ENCODE measurements at regions not wholly inside any gene's neighbourhood (a gene's known extent, or its start where the extent isn't known, plus 50 kb on each side); places are given as distances from the start of the nearest gene placed in this dataset.

DNA sequence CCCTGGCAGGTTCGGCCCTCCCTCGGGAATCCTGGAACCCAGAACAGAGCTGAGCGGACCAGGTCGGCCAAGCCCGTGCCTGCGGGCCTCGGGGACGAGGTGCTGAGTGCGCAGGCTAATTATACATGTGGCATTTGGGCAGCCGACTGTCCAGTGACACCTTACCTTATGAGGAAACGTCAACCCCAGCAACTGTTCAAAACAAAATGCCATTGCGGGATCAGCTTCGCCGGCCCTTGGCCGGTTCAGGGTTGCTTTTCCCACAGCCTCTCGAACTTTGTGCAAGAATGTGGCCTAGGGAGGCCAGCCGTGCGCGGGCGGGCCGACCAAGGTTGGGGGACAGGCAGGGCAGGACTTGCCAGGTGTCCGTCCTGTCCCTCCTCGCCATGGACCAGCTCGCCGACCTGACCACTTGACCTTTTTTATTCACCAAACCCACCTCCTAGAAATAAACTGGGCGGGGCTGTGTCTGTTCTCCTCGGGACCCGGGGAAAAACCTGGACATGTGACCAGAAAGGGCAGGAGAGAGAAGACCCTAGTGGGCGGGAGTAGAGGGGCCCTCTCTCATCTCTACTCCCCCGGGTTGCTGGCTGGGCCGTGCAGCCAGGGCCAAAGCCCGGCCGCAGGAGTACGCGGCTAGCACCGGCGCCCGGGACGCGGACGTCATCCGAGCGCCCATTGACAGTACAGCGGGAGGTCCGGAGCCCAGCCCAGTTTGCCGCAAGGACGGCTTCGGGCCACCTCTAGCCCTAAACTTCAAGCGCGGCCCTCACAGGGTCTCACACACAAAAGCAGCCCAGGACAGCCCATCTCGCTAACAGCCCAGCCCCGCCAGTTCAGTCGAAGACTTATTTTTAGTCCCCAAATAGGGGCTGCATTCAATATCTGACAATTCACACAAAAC is 134.3 kb upstream of the C11orf58 start:
- Histone ChIP-seq H3K9me3 (ENCODE audit: control insufficient read depth, insufficient read depth, low read depth, low read length) (no peaks in the 10 kb centered on the region), H3K36me3 (ENCODE audit: control insufficient read depth in 2 of 2, insufficient read depth in 1 of 2, low read length in 2 of 2) (no peaks in the 10 kb centered on the region), H3K27ac (ENCODE audit: extremely low read depth, low read depth, low read length) (no peak overlapping the region; the same call in 1 of the 2 replicates), H3K4me3 (ENCODE audit: low read depth, low read length) (peak overlapping the region; percentile 78), H3K4me1 (ENCODE audit: control insufficient read depth, insufficient read depth, low read length) (no peaks in the 10 kb centered on the region)
- ChIA-PET CTCF (interaction anchor here (0.8 kb wide), 2 partner anchors 10 to 288 kb away, joined by 3 to 4 read pairs; no protein-coding TSS in a partner anchor), POLR2A (interaction anchor here (0.8 to 1.8 kb wide), 4 partner anchors 10 to 478 kb away, joined by 3 to 5 read pairs (median 3); no protein-coding TSS in a partner anchor)
- TF ChIP-seq, protein P1, sequence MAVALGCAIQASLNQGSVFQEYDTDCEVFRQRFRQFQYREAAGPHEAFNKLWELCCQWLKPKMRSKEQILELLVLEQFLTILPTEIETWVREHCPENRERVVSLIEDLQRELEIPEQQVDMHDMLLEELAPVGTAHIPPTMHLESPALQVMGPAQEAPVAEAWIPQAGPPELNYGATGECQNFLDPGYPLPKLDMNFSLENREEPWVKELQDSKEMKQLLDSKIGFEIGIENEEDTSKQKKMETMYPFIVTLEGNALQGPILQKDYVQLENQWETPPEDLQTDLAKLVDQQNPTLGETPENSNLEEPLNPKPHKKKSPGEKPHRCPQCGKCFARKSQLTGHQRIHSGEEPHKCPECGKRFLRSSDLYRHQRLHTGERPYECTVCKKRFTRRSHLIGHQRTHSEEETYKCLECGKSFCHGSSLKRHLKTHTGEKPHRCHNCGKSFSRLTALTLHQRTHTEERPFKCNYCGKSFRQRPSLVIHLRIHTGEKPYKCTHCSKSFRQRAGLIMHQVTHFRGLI (tag by site-specific recombination; IDR thresholded peaks at IDR 0.05), result peak; percentile 80
- TF ChIP-seq ZEB2 (tag by site-specific recombination; IDR thresholded peaks at IDR 0.05) (0 out of 2 replicates have a peak, but pooled peaks have one; percentile 15), ZBTB48 (tag by site-specific recombination; IDR thresholded peaks at IDR 0.05) (peak; percentile 29; the same call in 1 of the 2 replicates), ZNF596 (tag by site-specific recombination; IDR thresholded peaks at IDR 0.05) (0 out of 2 replicates have a peak, but pooled peaks have one; percentile 5), ZBTB8A (tag by site-specific recombination; IDR thresholded peaks at IDR 0.05) (peak; percentile 79), ZBTB20 (tag by site-specific recombination; IDR thresholded peaks at IDR 0.05) (peak; percentile 43; the same call in 1 of the 2 replicates), ZNF394 (tag by site-specific recombination; IDR thresholded peaks at IDR 0.05; ENCODE audit: borderline replicate concordance) (no peak), ZFP3 (tag by site-specific recombination; IDR thresholded peaks at IDR 0.05; ENCODE audit: low read depth) (no peak), ZNF629 (tag by site-specific recombination; IDR thresholded peaks at IDR 0.05) (peak; percentile 38; the same call in 1 of the 2 replicates), BCL11A (tag by site-specific recombination; IDR thresholded peaks at IDR 0.05; ENCODE audit: low read depth) (no peak), GLIS1 (tag by site-specific recombination; IDR thresholded peaks at IDR 0.05) (peak; percentile 72), ZNF501 (tag by site-specific recombination; IDR thresholded peaks at IDR 0.05) (0 out of 2 replicates have a peak, but pooled peaks have one; percentile 33), PRDM1 (tag by site-specific recombination; IDR thresholded peaks at IDR 0.05) (no peak), GLIS2 (tag by site-specific recombination; IDR thresholded peaks at IDR 0.05) (0 out of 2 replicates have a peak, but pooled peaks have one; percentile 34), ZNF670 (tag by site-specific recombination; IDR thresholded peaks at IDR 0.05; ENCODE audit: low read depth) (no peak), ZNF335 (tag by site-specific recombination; conservative IDR thresholded peaks at IDR 0.05) (peak; percentile 67)

DNA sequence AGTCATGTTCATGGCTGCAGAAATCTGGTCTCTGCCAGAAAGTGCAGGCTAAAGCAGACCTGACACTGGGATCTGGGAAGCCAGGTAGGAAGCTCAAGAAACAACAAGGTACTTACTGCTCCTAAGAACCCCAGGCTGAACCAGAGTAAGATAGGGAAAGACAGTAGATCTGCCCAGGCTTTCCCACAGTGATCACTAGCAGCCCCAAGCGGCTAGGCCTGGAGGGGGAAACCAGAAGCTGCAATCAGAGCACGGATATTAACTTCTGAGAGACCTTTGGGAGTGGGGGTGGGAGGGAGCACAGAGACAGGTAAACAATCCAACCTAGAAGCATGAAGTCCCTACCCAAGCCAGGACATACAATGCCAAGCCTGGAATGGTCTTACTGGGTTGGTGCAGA is 135.2 kb upstream of the C11orf58 start:
- Histone ChIP-seq H3K4me1 (ENCODE audit: control insufficient read depth, insufficient read depth, low read length) (no peaks in the 10 kb centered on the region), H3K36me3 (ENCODE audit: control insufficient read depth in 2 of 2, insufficient read depth in 1 of 2, low read length in 2 of 2) (no peaks in the 10 kb centered on the region), H3K4me3 (ENCODE audit: low read depth, low read length) (no peak overlapping the region), H3K27ac (ENCODE audit: extremely low read depth, low read depth, low read length) (no peak overlapping the region), H3K9me3 (ENCODE audit: control insufficient read depth, insufficient read depth, low read depth, low read length) (no peaks in the 10 kb centered on the region)
- CTCF ChIA-PET, result no interaction called here
- POLR2A ChIA-PET, result no interaction called here
- TF ChIP-seq ZBTB17 (tag by site-specific recombination; IDR thresholded peaks at IDR 0.05) (peak; percentile 47; the same call in 1 of the 2 replicates), ZNF791 (tag by site-specific recombination; IDR thresholded peaks at IDR 0.05) (no peak)

DNA sequence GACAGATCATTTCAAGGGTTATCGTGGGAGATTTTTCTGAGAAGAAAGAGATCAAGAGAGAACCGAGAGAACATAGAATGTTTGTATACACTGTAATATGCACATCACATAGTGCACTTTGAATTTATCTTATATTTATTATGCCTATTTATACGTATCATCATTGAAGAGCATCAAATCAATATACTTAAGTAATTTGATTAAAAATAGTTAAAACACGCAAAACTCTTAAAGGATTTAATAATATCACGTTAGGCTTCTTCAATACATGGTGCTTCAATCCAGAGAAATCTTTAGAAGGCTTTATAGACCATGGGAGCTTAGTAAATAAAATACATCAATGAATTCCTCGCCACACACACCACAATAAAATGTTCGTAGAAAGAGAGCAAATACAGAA is 139.5 kb upstream of the C11orf58 start:
- H3K4me1 ChIP-seq (ENCODE audit: control insufficient read depth, insufficient read depth, low read length), result no peaks in the 10 kb centered on the region
- H3K27ac ChIP-seq (ENCODE audit: extremely low read depth, low read depth, low read length), result no peak overlapping the region
- no peak overlapping the region for H3K4me3 ChIP-seq (ENCODE audit: low read depth, low read length)
- CTCF ChIA-PET, result interaction anchor here (0.7 kb wide), 1 partner anchor 321 kb away, joined by 3 read pairs; no protein-coding TSS in a partner anchor
- H3K36me3 ChIP-seq (ENCODE audit: control insufficient read depth in 2 of 2, insufficient read depth in 1 of 2, low read length in 2 of 2), result no peaks in the 10 kb centered on the region
- H3K9me3 ChIP-seq (ENCODE audit: control insufficient read depth, insufficient read depth, low read depth, low read length), result no peaks in the 10 kb centered on the region
- POLR2A ChIA-PET, result no interaction called here
- TF ChIP-seq, protein P2, sequence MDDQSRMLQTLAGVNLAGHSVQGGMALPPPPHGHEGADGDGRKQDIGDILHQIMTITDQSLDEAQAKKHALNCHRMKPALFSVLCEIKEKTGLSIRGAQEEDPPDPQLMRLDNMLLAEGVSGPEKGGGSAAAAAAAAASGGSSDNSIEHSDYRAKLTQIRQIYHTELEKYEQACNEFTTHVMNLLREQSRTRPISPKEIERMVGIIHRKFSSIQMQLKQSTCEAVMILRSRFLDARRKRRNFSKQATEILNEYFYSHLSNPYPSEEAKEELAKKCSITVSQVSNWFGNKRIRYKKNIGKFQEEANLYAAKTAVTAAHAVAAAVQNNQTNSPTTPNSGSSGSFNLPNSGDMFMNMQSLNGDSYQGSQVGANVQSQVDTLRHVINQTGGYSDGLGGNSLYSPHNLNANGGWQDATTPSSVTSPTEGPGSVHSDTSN (CRISPR knock-in tag; IDR thresholded peaks at IDR 0.05), result no peak
- no peak for TF ChIP-seq ZNF138 (tag by site-specific recombination; IDR thresholded peaks at IDR 0.05; ENCODE audit: borderline replicate concordance)
- TF ChIP-seq, protein P3, sequence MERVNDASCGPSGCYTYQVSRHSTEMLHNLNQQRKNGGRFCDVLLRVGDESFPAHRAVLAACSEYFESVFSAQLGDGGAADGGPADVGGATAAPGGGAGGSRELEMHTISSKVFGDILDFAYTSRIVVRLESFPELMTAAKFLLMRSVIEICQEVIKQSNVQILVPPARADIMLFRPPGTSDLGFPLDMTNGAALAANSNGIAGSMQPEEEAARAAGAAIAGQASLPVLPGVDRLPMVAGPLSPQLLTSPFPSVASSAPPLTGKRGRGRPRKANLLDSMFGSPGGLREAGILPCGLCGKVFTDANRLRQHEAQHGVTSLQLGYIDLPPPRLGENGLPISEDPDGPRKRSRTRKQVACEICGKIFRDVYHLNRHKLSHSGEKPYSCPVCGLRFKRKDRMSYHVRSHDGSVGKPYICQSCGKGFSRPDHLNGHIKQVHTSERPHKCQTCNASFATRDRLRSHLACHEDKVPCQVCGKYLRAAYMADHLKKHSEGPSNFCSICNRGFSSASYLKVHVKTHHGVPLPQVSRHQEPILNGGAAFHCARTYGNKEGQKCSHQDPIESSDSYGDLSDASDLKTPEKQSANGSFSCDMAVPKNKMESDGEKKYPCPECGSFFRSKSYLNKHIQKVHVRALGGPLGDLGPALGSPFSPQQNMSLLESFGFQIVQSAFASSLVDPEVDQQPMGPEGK (tag by site-specific recombination; IDR thresholded peaks at IDR 0.05), result no peak
- TF ChIP-seq ZNF394 (tag by site-specific recombination; IDR thresholded peaks at IDR 0.05; ENCODE audit: borderline replicate concordance), result no peak
- TF ChIP-seq, protein P4, sequence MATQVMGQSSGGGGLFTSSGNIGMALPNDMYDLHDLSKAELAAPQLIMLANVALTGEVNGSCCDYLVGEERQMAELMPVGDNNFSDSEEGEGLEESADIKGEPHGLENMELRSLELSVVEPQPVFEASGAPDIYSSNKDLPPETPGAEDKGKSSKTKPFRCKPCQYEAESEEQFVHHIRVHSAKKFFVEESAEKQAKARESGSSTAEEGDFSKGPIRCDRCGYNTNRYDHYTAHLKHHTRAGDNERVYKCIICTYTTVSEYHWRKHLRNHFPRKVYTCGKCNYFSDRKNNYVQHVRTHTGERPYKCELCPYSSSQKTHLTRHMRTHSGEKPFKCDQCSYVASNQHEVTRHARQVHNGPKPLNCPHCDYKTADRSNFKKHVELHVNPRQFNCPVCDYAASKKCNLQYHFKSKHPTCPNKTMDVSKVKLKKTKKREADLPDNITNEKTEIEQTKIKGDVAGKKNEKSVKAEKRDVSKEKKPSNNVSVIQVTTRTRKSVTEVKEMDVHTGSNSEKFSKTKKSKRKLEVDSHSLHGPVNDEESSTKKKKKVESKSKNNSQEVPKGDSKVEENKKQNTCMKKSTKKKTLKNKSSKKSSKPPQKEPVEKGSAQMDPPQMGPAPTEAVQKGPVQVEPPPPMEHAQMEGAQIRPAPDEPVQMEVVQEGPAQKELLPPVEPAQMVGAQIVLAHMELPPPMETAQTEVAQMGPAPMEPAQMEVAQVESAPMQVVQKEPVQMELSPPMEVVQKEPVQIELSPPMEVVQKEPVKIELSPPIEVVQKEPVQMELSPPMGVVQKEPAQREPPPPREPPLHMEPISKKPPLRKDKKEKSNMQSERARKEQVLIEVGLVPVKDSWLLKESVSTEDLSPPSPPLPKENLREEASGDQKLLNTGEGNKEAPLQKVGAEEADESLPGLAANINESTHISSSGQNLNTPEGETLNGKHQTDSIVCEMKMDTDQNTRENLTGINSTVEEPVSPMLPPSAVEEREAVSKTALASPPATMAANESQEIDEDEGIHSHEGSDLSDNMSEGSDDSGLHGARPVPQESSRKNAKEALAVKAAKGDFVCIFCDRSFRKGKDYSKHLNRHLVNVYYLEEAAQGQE (tag by site-specific recombination; IDR thresholded peaks at IDR 0.05), result no peak
